Activated CD4-positive, alpha-beta T cell treated with anti-CD3 and anti-CD28 coated beads for 36 hours (primary cell): ENCODE measurements at regions not wholly inside any gene's neighbourhood (a gene's known extent, or its start where the extent isn't known, plus 50 kb on each side); places are given as distances from the start of the nearest gene placed in this dataset.

Source experiments
- ATAC-seq: fragments of 200-7000 bp; cut with Tn5 transposase; one replicate; pipeline ENCODE4 v1.10.0; 2021; ENCODE audit warnings: mild to moderate bottlenecking, moderate library complexity
- CTCF ChIA-PET: fragments of 350-600 bp; sonication (Branson Sonifier 250); formaldehyde crosslinking; loops from one replicate; lab custom pipeline; 2021; ENCODE audit warnings: antibody characterized with exemption; lab: Charles Lee
- POLR2A ChIA-PET: fragments of 350-600 bp; sonication (Branson Sonifier 250); formaldehyde crosslinking; loops from one replicate; lab custom pipeline; 2021; ENCODE audit warnings: antibody characterized with exemption, inconsistent platforms; lab: Charles Lee
- DNase-seq: peaks from one replicate; pipeline ENCODE4 v3.0.0-alpha.2; 2020
- H3K27ac Mint-ChIP-seq: one replicate; pipeline ENCODE4 v1.8.0; 2021; ENCODE audit warnings: mixed read lengths
- H3K27me3 Mint-ChIP-seq: one replicate; pipeline ENCODE4 v1.8.0; 2021; ENCODE audit warnings: mixed read lengths
- H3K36me3 Mint-ChIP-seq: one replicate; pipeline ENCODE4 v1.8.0; 2021; ENCODE audit warnings: low read depth, mixed read lengths
- H3K4me1 Mint-ChIP-seq: one replicate; pipeline ENCODE4 v1.8.0; 2021; ENCODE audit warnings: mixed read lengths
- H3K4me3 Mint-ChIP-seq: one replicate; pipeline ENCODE4 v1.8.0; 2021; ENCODE audit warnings: mild to moderate bottlenecking, moderate library complexity, mixed read lengths
- H3K9me3 Mint-ChIP-seq: one replicate; pipeline ENCODE4 v1.8.0; 2021; ENCODE audit warnings: low read depth, mixed read lengths
- intact Hi-C, 2 experiments: fragments of 100-400 bp; cut with DNase I in 1 of 2; cut with micrococcal nuclease in 1 of 2; formaldehyde crosslinking; loops; one replicate each; pipeline versions ENCODE4 v1.14.2 to v1.15.1; 2022 to 2024; cut with DNase I, micrococcal nuclease

- no peak for ATAC-seq
Measured at GRCh38 chr2:109070290-109070689, 58.7 kb upstream of the SH3RF3 start.

GRCh38 chr2:109069331-109070194, 59.4 kb upstream of the SH3RF3 start:
- no peak overlapping the region for H3K27ac Mint-ChIP-seq
- ChIA-PET CTCF (interaction anchor here (0.7 kb wide), 1 partner anchor 117 kb away, joined by 3 read pairs; no protein-coding TSS in a partner anchor), POLR2A (interaction anchor here (0.5 kb wide), 1 partner anchor 10 kb away, joined by 3 read pairs; no protein-coding TSS in a partner anchor)
- peaks cover 5% of the 10 kb centered on the region for H3K9me3 Mint-ChIP-seq
- no peaks in the 10 kb centered on the region for H3K36me3 Mint-ChIP-seq
- DNase-seq (no peak), ATAC-seq (no peak)
- H3K4me1 Mint-ChIP-seq: no peaks in the 10 kb centered on the region
- intact Hi-C loops: no loop called here
- no peak overlapping the region for H3K4me3 Mint-ChIP-seq
- H3K27me3 Mint-ChIP-seq: no peaks in the 10 kb centered on the region

More at GRCh38 chr2:109070290-109070689, 58.7 kb upstream of the SH3RF3 start:
- Mint-ChIP-seq H3K27ac (no peak overlapping the region), H3K36me3 (no peaks in the 10 kb centered on the region), H3K4me3 (no peak overlapping the region), H3K4me1 (no peaks in the 10 kb centered on the region), H3K9me3 (peaks cover 5% of the 10 kb centered on the region), H3K27me3 (no peaks in the 10 kb centered on the region)
- CTCF ChIA-PET: no interaction called here
- DNase-seq: no peak
- POLR2A ChIA-PET: no interaction called here
- intact Hi-C loops: no loop called here

- POLR2A ChIA-PET: interaction anchor here (0.5 kb wide), 1 partner anchor 9 kb away, joined by 3 read pairs; no protein-coding TSS in a partner anchor
- DNase-seq (no peak), ATAC-seq (no peak)
- Mint-ChIP-seq H3K27ac (no peak overlapping the region), H3K4me3 (no peak overlapping the region), H3K27me3 (no peaks in the 10 kb centered on the region), H3K9me3 (peaks cover 5% of the 10 kb centered on the region), H3K4me1 (peaks cover 2% of the 10 kb centered on the region), H3K36me3 (no peaks in the 10 kb centered on the region)
- CTCF ChIA-PET: interaction anchor here (0.7 kb wide), 1 partner anchor 116 kb away, joined by 3 read pairs; no protein-coding TSS in a partner anchor
- intact Hi-C loops: no loop called here
Measured at GRCh38 chr2:109068811-109069210, 60.2 kb upstream of the SH3RF3 start.

- ChIA-PET POLR2A (no interaction called here), CTCF (no interaction called here)
- H3K9me3 Mint-ChIP-seq: peaks cover under 1% of the 10 kb centered on the region
- H3K27ac Mint-ChIP-seq: no peak overlapping the region
- no peaks in the 10 kb centered on the region for H3K27me3 Mint-ChIP-seq
- no peak overlapping the region for H3K4me3 Mint-ChIP-seq
- H3K36me3 Mint-ChIP-seq: no peaks in the 10 kb centered on the region
- DNase-seq (no peak), ATAC-seq (no peak)
- peaks cover 9% of the 10 kb centered on the region for H3K4me1 Mint-ChIP-seq
- intact Hi-C loops: no loop called here
Measured at GRCh38 chr2:109067631-109068125, 61.3 kb upstream of the SH3RF3 start.

- no peaks in the 10 kb centered on the region for H3K36me3 Mint-ChIP-seq
- intact Hi-C loops: no loop called here
- H3K27ac Mint-ChIP-seq: no peak overlapping the region
- H3K9me3 Mint-ChIP-seq: no peaks in the 10 kb centered on the region
- no peak for ATAC-seq
- no peak for DNase-seq
- H3K4me1 Mint-ChIP-seq: peaks cover 14% of the 10 kb centered on the region
- ChIA-PET POLR2A (no interaction called here), CTCF (no interaction called here)
- no peaks in the 10 kb centered on the region for H3K27me3 Mint-ChIP-seq
- no peak overlapping the region for H3K4me3 Mint-ChIP-seq
Measured at GRCh38 chr2:109066917-109067597, 61.9 kb upstream of the SH3RF3 start.

- Mint-ChIP-seq H3K4me3 (no peak overlapping the region), H3K27me3 (no peaks in the 10 kb centered on the region), H3K27ac (no peak overlapping the region), H3K36me3 (no peaks in the 10 kb centered on the region), H3K4me1 (peaks cover 17% of the 10 kb centered on the region), H3K9me3 (no peaks in the 10 kb centered on the region)
- DNase-seq: no peak
- intact Hi-C loops: no loop called here
- ChIA-PET POLR2A (no interaction called here), CTCF (no interaction called here)
- ATAC-seq: no peak
Measured at GRCh38 chr2:109066501-109066900, 62.5 kb upstream of the SH3RF3 start.

- ChIA-PET CTCF (no interaction called here), POLR2A (no interaction called here)
- no peaks in the 10 kb centered on the region for H3K9me3 Mint-ChIP-seq
- no peaks in the 10 kb centered on the region for H3K27me3 Mint-ChIP-seq
- H3K4me3 Mint-ChIP-seq: no peak overlapping the region
- H3K36me3 Mint-ChIP-seq: no peaks in the 10 kb centered on the region
- intact Hi-C loops: no loop called here
- H3K4me1 Mint-ChIP-seq: peaks cover 17% of the 10 kb centered on the region
- DNase-seq (no peak), ATAC-seq (no peak)
- H3K27ac Mint-ChIP-seq: no peak overlapping the region
Measured at GRCh38 chr2:109065391-109065734, 63.6 kb upstream of the SH3RF3 start.

GRCh38 chr2:109064660-109065390, 64.2 kb upstream of the SH3RF3 start:
- no peaks in the 10 kb centered on the region for H3K27me3 Mint-ChIP-seq
- intact Hi-C loops: no loop called here
- no peak overlapping the region for H3K4me3 Mint-ChIP-seq
- peaks cover 23% of the 10 kb centered on the region for H3K4me1 Mint-ChIP-seq
- ATAC-seq (no peak), DNase-seq (no peak)
- ChIA-PET POLR2A (no interaction called here), CTCF (interaction anchor here (0.7 kb wide), 1 partner anchor 267 kb away, joined by 3 read pairs; no protein-coding TSS in a partner anchor)
- no peaks in the 10 kb centered on the region for H3K9me3 Mint-ChIP-seq
- H3K27ac Mint-ChIP-seq: no peak overlapping the region
- no peaks in the 10 kb centered on the region for H3K36me3 Mint-ChIP-seq

GRCh38 chr2:109062859-109063700, 65.9 kb upstream of the SH3RF3 start:
- intact Hi-C loops: no loop called here
- ATAC-seq (no peak), DNase-seq (peak; percentile 18)
- Mint-ChIP-seq H3K9me3 (no peaks in the 10 kb centered on the region), H3K4me3 (no peak overlapping the region), H3K27me3 (no peaks in the 10 kb centered on the region), H3K27ac (no peak overlapping the region), H3K36me3 (no peaks in the 10 kb centered on the region), H3K4me1 (peaks cover 28% of the 10 kb centered on the region)
- POLR2A ChIA-PET: no interaction called here
- CTCF ChIA-PET: no interaction called here

- Mint-ChIP-seq H3K27ac (no peak overlapping the region), H3K4me1 (peaks cover 34% of the 10 kb centered on the region), H3K9me3 (no peaks in the 10 kb centered on the region), H3K36me3 (no peaks in the 10 kb centered on the region), H3K27me3 (no peaks in the 10 kb centered on the region), H3K4me3 (no peak overlapping the region)
- ATAC-seq (no peak), DNase-seq (no peak)
- CTCF ChIA-PET: no interaction called here
- intact Hi-C loops: no loop called here
- POLR2A ChIA-PET: no interaction called here
Measured at GRCh38 chr2:109062145-109062858, 66.7 kb upstream of the SH3RF3 start.
